ENCODE measurements at regions not wholly inside any gene's neighbourhood (a gene's known extent, or its start where the extent isn't known, plus 50 kb on each side); places are given as distances from the start of the nearest gene placed in this dataset.
A peak's percentile ranks its signal among the peaks of the same experiment; 100 is the strongest.

- Mint-ChIP-seq H3K9me3 (ENCODE audit: unreplicated experiment) (no peaks in the 10 kb centered on the region), H3K27ac (ENCODE audit: unreplicated experiment) (no peak overlapping the region), H3K36me3 (ENCODE audit: low read depth, unreplicated experiment) (no peaks in the 10 kb centered on the region), H3K4me3 (ENCODE audit: unreplicated experiment) (no peak overlapping the region), H3K27me3 (ENCODE audit: unreplicated experiment) (peaks cover 5% of the 10 kb centered on the region), H3K4me1 (ENCODE audit: unreplicated experiment) (peaks cover 43% of the 10 kb centered on the region)
- DNase-seq (ENCODE audit: low spot score), result no peak
- TF ChIP-seq CTCF (IDR thresholded peaks at IDR 0.05; ENCODE audit: unreplicated experiment), result no peak
Observed at GRCh38 chr6:149127212-149127611, 190.3 kb upstream of the TAB2 start.

GRCh38 chr6:149128489-149129145, 188.9 kb upstream of the TAB2 start:
- Mint-ChIP-seq H3K4me1 (ENCODE audit: unreplicated experiment) (peaks cover 49% of the 10 kb centered on the region), H3K27ac (ENCODE audit: unreplicated experiment) (peak overlapping the region; percentile 84), H3K27me3 (ENCODE audit: unreplicated experiment) (peaks cover 10% of the 10 kb centered on the region), H3K36me3 (ENCODE audit: low read depth, unreplicated experiment) (no peaks in the 10 kb centered on the region), H3K9me3 (ENCODE audit: unreplicated experiment) (no peaks in the 10 kb centered on the region), H3K4me3 (ENCODE audit: unreplicated experiment) (no peak overlapping the region)
- DNase-seq (ENCODE audit: low spot score), result no peak
- no peak for TF ChIP-seq CTCF (IDR thresholded peaks at IDR 0.05; ENCODE audit: unreplicated experiment)

GRCh38 chr6:149129371-149130077, 188.0 kb upstream of the TAB2 start:
- H3K36me3 Mint-ChIP-seq (ENCODE audit: low read depth, unreplicated experiment), result no peaks in the 10 kb centered on the region
- no peaks in the 10 kb centered on the region for H3K9me3 Mint-ChIP-seq (ENCODE audit: unreplicated experiment)
- peak overlapping the region; percentile 84 for H3K27ac Mint-ChIP-seq (ENCODE audit: unreplicated experiment)
- H3K4me1 Mint-ChIP-seq (ENCODE audit: unreplicated experiment), result peaks cover 49% of the 10 kb centered on the region
- no peak overlapping the region for H3K4me3 Mint-ChIP-seq (ENCODE audit: unreplicated experiment)
- DNase-seq (ENCODE audit: low spot score), result no peak
- no peak for TF ChIP-seq CTCF (IDR thresholded peaks at IDR 0.05; ENCODE audit: unreplicated experiment)
- peaks cover 10% of the 10 kb centered on the region for H3K27me3 Mint-ChIP-seq (ENCODE audit: unreplicated experiment)

- H3K36me3 Mint-ChIP-seq (ENCODE audit: low read depth, unreplicated experiment), result no peaks in the 10 kb centered on the region
- DNase-seq (ENCODE audit: low spot score), result no peak
- peaks cover 10% of the 10 kb centered on the region for H3K27me3 Mint-ChIP-seq (ENCODE audit: unreplicated experiment)
- H3K4me3 Mint-ChIP-seq (ENCODE audit: unreplicated experiment), result no peak overlapping the region
- peak overlapping the region; percentile 92 for H3K27ac Mint-ChIP-seq (ENCODE audit: unreplicated experiment)
- no peak for TF ChIP-seq CTCF (IDR thresholded peaks at IDR 0.05; ENCODE audit: unreplicated experiment)
- H3K4me1 Mint-ChIP-seq (ENCODE audit: unreplicated experiment), result peaks cover 49% of the 10 kb centered on the region
- no peaks in the 10 kb centered on the region for H3K9me3 Mint-ChIP-seq (ENCODE audit: unreplicated experiment)
Observed at GRCh38 chr6:149130090-149130489, 187.4 kb upstream of the TAB2 start.

- Mint-ChIP-seq H3K27me3 (ENCODE audit: unreplicated experiment) (peaks cover 10% of the 10 kb centered on the region), H3K4me1 (ENCODE audit: unreplicated experiment) (peaks cover 49% of the 10 kb centered on the region), H3K9me3 (ENCODE audit: unreplicated experiment) (no peaks in the 10 kb centered on the region), H3K36me3 (ENCODE audit: low read depth, unreplicated experiment) (no peaks in the 10 kb centered on the region), H3K27ac (ENCODE audit: unreplicated experiment) (peak overlapping the region; percentile 92), H3K4me3 (ENCODE audit: unreplicated experiment) (no peak overlapping the region)
- no peak for DNase-seq (ENCODE audit: low spot score)
- TF ChIP-seq CTCF (IDR thresholded peaks at IDR 0.05; ENCODE audit: unreplicated experiment), result no peak
Observed at GRCh38 chr6:149130508-149130907, 187.0 kb upstream of the TAB2 start.
